ENCODE measurements at regions not wholly inside any gene's neighbourhood (a gene's known extent, or its start where the extent isn't known, plus 50 kb on each side); places are given as distances from the start of the nearest gene placed in this dataset.

DNA sequence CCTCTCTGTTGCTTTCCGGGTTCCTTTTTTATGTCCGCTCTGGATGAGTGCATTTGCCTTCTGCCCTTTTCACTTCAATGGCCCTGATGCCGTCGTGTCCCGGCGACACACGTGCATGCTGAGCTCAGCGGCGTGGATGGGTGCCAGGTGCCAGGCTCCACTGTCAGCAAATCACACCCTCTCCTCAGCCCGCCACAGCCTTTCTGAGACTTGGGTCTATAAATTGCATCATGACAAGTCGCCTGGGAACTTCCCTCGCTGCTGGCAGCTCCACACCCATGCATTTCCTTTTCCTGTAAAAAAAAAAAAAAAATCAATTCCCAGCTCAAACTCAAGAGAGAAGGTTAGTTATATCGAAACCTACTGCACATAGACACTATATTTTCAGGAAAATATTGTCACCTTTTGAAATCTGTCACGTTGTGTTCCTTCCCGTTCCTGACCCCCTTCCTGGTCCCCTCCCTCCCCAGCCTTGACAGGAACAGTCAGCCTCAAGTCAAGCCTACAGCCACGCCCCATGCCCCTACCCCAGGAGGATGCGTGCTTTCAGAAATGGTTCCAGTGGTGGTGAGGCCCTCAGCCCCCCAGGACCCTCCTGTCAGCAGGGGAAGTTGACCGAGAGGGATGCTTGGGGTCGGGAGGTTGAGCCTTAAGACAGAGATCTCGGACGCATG is 110.3 kb upstream of the PTCH1 start:
- TF ChIP-seq, protein P1, sequence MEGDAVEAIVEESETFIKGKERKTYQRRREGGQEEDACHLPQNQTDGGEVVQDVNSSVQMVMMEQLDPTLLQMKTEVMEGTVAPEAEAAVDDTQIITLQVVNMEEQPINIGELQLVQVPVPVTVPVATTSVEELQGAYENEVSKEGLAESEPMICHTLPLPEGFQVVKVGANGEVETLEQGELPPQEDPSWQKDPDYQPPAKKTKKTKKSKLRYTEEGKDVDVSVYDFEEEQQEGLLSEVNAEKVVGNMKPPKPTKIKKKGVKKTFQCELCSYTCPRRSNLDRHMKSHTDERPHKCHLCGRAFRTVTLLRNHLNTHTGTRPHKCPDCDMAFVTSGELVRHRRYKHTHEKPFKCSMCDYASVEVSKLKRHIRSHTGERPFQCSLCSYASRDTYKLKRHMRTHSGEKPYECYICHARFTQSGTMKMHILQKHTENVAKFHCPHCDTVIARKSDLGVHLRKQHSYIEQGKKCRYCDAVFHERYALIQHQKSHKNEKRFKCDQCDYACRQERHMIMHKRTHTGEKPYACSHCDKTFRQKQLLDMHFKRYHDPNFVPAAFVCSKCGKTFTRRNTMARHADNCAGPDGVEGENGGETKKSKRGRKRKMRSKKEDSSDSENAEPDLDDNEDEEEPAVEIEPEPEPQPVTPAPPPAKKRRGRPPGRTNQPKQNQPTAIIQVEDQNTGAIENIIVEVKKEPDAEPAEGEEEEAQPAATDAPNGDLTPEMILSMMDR (IDR thresholded peaks at IDR 0.05; ENCODE audit: insufficient read depth, low read length) = no peak
- TF ChIP-seq REST (IDR thresholded peaks at IDR 0.05; ENCODE audit: insufficient replicate concordance, low read depth) = no peak
- no peak for TF ChIP-seq POLR2AphosphoS5 (IDR thresholded peaks at IDR 0.05; ENCODE audit: low read depth)
- TF ChIP-seq GABPA (IDR thresholded peaks at IDR 0.05; ENCODE audit: low read depth) = no peak
- TF ChIP-seq SPI1 (IDR thresholded peaks at IDR 0.05; ENCODE audit: borderline replicate concordance, low read depth) = no peak

All from HL-60 (cell line).